ENCODE measurements at regions not wholly inside any gene's neighbourhood (a gene's known extent, or its start where the extent isn't known, plus 50 kb on each side); places are given as distances from the start of the nearest gene placed in this dataset.

DNA sequence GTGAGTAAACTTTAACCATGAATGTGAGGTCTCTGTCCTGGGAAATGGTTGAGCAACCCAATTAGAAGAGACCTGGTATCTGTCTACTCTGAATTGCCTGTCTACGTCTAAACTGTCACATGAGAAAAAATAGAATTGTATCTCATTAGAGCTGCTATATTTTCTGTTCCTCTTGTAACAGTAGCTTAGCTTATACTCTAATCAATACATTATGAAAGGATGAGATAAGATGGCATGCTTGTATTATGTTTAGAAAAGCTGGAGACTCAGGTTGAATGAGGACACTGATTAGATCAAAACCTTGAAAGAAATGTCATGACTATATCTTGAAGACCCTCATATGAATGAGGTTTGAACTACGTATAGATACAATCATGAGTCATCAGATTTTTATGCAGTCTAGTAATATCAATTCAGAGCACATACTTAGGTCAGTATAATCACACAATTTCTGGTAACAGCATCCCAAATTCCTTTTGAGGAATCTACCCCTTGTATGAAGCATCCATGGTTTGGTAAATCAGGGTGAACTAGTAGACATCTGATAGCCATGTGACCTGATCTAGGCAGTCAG lies 561.5 kb upstream of the CHORDC1 start:
- no peaks in the 10 kb centered on the region for H3K27me3 ChIP-seq (replicated peaks; ENCODE audit: control insufficient read depth, insufficient read depth, low read length)
- peaks cover 5% of the 10 kb centered on the region; the same call in 1 of the 2 replicates for H3K9me3 ChIP-seq
- H3K9me3 Mint-ChIP-seq (ENCODE audit: unreplicated experiment), result peaks cover 25% of the 10 kb centered on the region
- peaks cover 6% of the 10 kb centered on the region for H3K27me3 Mint-ChIP-seq (ENCODE audit: insufficient read depth, unreplicated experiment)
- no TSS peak for BruUV-seq (replicated peaks)
- TF ChIP-seq, protein P1, sequence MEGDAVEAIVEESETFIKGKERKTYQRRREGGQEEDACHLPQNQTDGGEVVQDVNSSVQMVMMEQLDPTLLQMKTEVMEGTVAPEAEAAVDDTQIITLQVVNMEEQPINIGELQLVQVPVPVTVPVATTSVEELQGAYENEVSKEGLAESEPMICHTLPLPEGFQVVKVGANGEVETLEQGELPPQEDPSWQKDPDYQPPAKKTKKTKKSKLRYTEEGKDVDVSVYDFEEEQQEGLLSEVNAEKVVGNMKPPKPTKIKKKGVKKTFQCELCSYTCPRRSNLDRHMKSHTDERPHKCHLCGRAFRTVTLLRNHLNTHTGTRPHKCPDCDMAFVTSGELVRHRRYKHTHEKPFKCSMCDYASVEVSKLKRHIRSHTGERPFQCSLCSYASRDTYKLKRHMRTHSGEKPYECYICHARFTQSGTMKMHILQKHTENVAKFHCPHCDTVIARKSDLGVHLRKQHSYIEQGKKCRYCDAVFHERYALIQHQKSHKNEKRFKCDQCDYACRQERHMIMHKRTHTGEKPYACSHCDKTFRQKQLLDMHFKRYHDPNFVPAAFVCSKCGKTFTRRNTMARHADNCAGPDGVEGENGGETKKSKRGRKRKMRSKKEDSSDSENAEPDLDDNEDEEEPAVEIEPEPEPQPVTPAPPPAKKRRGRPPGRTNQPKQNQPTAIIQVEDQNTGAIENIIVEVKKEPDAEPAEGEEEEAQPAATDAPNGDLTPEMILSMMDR (IDR thresholded peaks at IDR 0.05; ENCODE audit: insufficient read depth in 1 of 2, low read depth in 1 of 2, low read length in 1 of 2, severe bottlenecking in 1 of 2, unreplicated experiment in 1 of 2), result no peak
- no peaks in the 10 kb centered on the region for H3K4me1 Mint-ChIP-seq (ENCODE audit: low read depth, unreplicated experiment)
- no peaks in the 10 kb centered on the region for H3K36me3 ChIP-seq (ENCODE audit: control insufficient read depth, insufficient read depth, low read length)
- no peaks in the 10 kb centered on the region for H3K4me1 ChIP-seq
- CTCF ChIA-PET, result no interaction called here
- no peak overlapping the region for H3K4me3 Mint-ChIP-seq (ENCODE audit: unreplicated experiment)
- no peak overlapping the region for H3K4me3 ChIP-seq (ENCODE audit: low read depth, low read length)
- no peaks in the 10 kb centered on the region for H3K36me3 Mint-ChIP-seq (ENCODE audit: insufficient read depth, unreplicated experiment)
- POLR2A ChIA-PET, result no interaction called here
- H3K27ac Mint-ChIP-seq (ENCODE audit: unreplicated experiment), result no peak overlapping the region
- DNase-seq, result no peak
- intact Hi-C loops (cut with micrococcal nuclease; ENCODE audit: unreplicated experiment), result no loop called here

DNA sequence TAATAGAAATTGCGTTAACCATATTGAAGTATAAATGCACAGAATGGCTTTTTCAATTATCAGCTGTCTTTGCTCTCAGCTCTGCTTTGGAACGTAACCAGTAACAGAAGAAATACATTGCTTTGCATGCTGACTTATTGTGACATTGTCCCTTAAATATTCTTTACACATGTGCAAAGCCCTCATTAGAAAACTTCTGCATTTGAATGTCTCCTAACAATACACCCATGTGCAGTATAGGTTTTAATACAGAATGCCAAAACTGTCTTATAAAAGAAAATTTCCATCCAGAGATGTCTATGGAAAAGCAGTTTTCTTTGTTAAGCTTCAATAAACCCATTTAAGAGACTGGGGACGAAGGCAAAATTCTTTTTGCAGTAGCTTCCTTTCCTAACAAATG lies 560.3 kb upstream of the CHORDC1 start:
- Histone ChIP-seq H3K4me1 (no peaks in the 10 kb centered on the region), H3K36me3 (ENCODE audit: control insufficient read depth, insufficient read depth, low read length) (no peaks in the 10 kb centered on the region), H3K4me3 (ENCODE audit: low read depth, low read length) (no peak overlapping the region), H3K9me3 (peaks cover 5% of the 10 kb centered on the region; the same call in 1 of the 2 replicates), H3K27me3 (replicated peaks; ENCODE audit: control insufficient read depth, insufficient read depth, low read length) (no peaks in the 10 kb centered on the region)
- DNase-seq, result no peak
- Mint-ChIP-seq H3K27me3 (ENCODE audit: insufficient read depth, unreplicated experiment) (peaks cover 6% of the 10 kb centered on the region), H3K36me3 (ENCODE audit: insufficient read depth, unreplicated experiment) (no peaks in the 10 kb centered on the region), H3K4me1 (ENCODE audit: low read depth, unreplicated experiment) (no peaks in the 10 kb centered on the region), H3K9me3 (ENCODE audit: unreplicated experiment) (peaks cover 18% of the 10 kb centered on the region), H3K27ac (ENCODE audit: unreplicated experiment) (no peak overlapping the region), H3K4me3 (ENCODE audit: unreplicated experiment) (no peak overlapping the region)
- intact Hi-C loops (cut with micrococcal nuclease; ENCODE audit: unreplicated experiment), result no loop called here
- TF ChIP-seq, protein P1 (IDR thresholded peaks at IDR 0.05; ENCODE audit: insufficient read depth in 1 of 2, low read depth in 1 of 2, low read length in 1 of 2, severe bottlenecking in 1 of 2, unreplicated experiment in 1 of 2), result no peak
- POLR2A ChIA-PET, result no interaction called here
- CTCF ChIA-PET, result no interaction called here
- BruUV-seq (replicated peaks), result no TSS peak

DNA sequence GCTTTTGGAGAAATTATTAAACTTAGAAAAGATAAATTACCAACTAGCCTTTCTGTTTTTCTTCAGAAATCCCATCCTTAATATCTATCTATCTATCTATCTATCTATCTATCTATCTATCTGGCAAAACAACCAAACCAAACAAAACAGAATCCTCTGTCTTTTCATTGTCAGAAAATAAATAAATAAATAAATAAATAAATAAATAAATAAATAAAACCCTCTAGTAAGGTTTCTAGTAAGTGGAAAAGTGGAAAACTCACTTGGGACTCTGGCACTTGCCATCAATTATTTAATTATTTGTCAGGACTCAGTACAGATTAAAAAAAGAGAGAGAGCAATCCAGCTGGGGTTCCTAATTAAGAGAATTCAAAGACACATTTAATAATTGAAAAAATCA lies 556.2 kb upstream of the CHORDC1 start:
- POLR2A ChIA-PET, result no interaction called here

More for the DNA sequence above, 556.2 kb upstream of the CHORDC1 start:
- H3K4me3 ChIP-seq (ENCODE audit: low read depth, low read length), result no peak overlapping the region
- Mint-ChIP-seq H3K27ac (ENCODE audit: unreplicated experiment) (no peak overlapping the region), H3K9me3 (ENCODE audit: unreplicated experiment) (peaks cover 12% of the 10 kb centered on the region), H3K4me1 (ENCODE audit: low read depth, unreplicated experiment) (no peaks in the 10 kb centered on the region), H3K4me3 (ENCODE audit: unreplicated experiment) (no peak overlapping the region), H3K27me3 (ENCODE audit: insufficient read depth, unreplicated experiment) (peaks cover 6% of the 10 kb centered on the region), H3K36me3 (ENCODE audit: insufficient read depth, unreplicated experiment) (no peaks in the 10 kb centered on the region)
- no peaks in the 10 kb centered on the region for H3K27me3 ChIP-seq (replicated peaks; ENCODE audit: control insufficient read depth, insufficient read depth, low read length)
- TF ChIP-seq, protein P1 (IDR thresholded peaks at IDR 0.05; ENCODE audit: insufficient read depth in 1 of 2, low read depth in 1 of 2, low read length in 1 of 2, severe bottlenecking in 1 of 2, unreplicated experiment in 1 of 2), result no peak
- CTCF ChIA-PET, result no interaction called here
- no peaks in the 10 kb centered on the region for H3K4me1 ChIP-seq
- BruUV-seq (replicated peaks), result no TSS peak
- H3K36me3 ChIP-seq (ENCODE audit: control insufficient read depth, insufficient read depth, low read length), result no peaks in the 10 kb centered on the region
- intact Hi-C loops (cut with micrococcal nuclease; ENCODE audit: unreplicated experiment), result no loop called here
- H3K9me3 ChIP-seq, result no peaks in the 10 kb centered on the region
- no peak for DNase-seq

Measured in Caco-2 (cell line).